Lung (tissue), 11 donors: ENCODE measurements at regions not wholly inside any gene's neighbourhood (a gene's known extent, or its start where the extent isn't known, plus 50 kb on each side); places are given as distances from the start of the nearest gene placed in this dataset.

Experiments used
- ATAC-seq: fragments of 200-7000 bp; cut with Tn5 transposase; one replicate; pipeline ENCODE4 v1.9.1; 2020; ENCODE audit warnings: moderate number of reproducible peaks; ENCODE audit not compliant: insufficient read depth, low FRiP score
- DNase-seq, 3 donors: peaks; one replicate each; pipeline ENCODE4 v3.0.0-alpha.2; 2013 to 2017
- H3K27ac ChIP-seq, 2 donors: one replicate each; pipeline ENCODE4 v1.5.1; 2013; ENCODE audit warnings: mild to moderate bottlenecking in 2 of 2, moderate library complexity in 2 of 2, control low read depth in 1 of 2, inconsistent platforms in 1 of 2, low read depth in 1 of 2, low read length in 1 of 2
- H3K27me3 ChIP-seq, 3 donors: one replicate each; pipeline ENCODE4 v1.5.1; 2013; ENCODE audit warnings: low read length in 2 of 3; ENCODE audit not compliant: control insufficient read depth in 3 of 3, insufficient read depth in 3 of 3
- H3K36me3 ChIP-seq, 4 donors: one replicate each; pipeline ENCODE4 v1.5.1; 2013; ENCODE audit warnings: low read length in 4 of 4, mild to moderate bottlenecking in 1 of 4, moderate library complexity in 1 of 4; ENCODE audit not compliant: control insufficient read depth in 4 of 4, insufficient read depth in 4 of 4
- H3K4me1 ChIP-seq, 5 donors: one replicate each; pipeline ENCODE4 v1.5.1; 2013; ENCODE audit warnings: low read length in 5 of 5, mild to moderate bottlenecking in 2 of 5, moderate library complexity in 1 of 5; ENCODE audit not compliant: control insufficient read depth in 5 of 5, insufficient read depth in 5 of 5
- H3K4me3 ChIP-seq: one replicate; pipeline ENCODE4 v1.5.1; 2013; ENCODE audit warnings: mild to moderate bottlenecking, control low read depth, moderate library complexity
- H3K9ac ChIP-seq, 2 donors: one replicate each; pipeline ENCODE4 v1.5.1; 2013; ENCODE audit warnings: low read length in 2 of 2, control low read depth in 1 of 2; ENCODE audit not compliant: insufficient read depth in 1 of 2
- H3K9me3 ChIP-seq, 4 donors: one replicate each; pipeline ENCODE4 v1.5.1; 2013; ENCODE audit warnings: low read length in 3 of 4, mild to moderate bottlenecking in 1 of 4, moderate library complexity in 1 of 4; ENCODE audit not compliant: control insufficient read depth in 4 of 4, insufficient read depth in 3 of 4
- WGBS, 2 donors: extraction: QIAGEN DNeasy Blood & Tissue Kit; methylation state at CpG; one replicate each; pipeline ENCODE4 v1.1.7; 2013; 5-methylcytosine and 5-hydroxymethylcytosine counted together
- TF ChIP-seq, protein P1 (sequence below): IDR thresholded peaks from 2 replicates; pipeline ENCODE4 v1.5.1; 2012; ENCODE audit warnings: mild to moderate bottlenecking; ENCODE audit errors: control extremely low read depth, extremely low read depth
- donor health status: control.
- donor health status: control.
- donor health status: Bipolar disorder and iron deficiency.
- donor health status: healthy.
- donor health status: DM: yes; HTN: yes; CAD: no.

DNA sequence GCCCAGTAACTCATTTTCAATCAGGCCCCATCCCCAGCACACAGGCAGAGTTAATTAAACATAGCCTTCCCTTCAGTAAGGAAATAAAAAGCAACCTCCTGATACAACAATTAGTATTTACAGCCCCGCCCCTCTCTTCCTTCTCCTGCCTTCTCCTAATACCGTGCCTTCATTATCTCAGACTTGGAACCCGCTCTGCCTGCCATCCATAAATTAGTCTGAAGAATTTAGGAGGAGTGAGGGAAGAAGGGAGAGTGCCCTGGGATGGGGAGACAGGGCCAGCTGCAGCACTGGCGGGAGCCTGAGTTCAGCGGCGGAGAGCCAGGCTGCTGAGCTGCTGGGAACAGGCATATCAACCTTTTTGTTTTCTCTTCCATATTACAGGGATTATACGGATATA lies 172.8 kb downstream of the ACTL8 start:
- no peak overlapping the region for H3K9ac ChIP-seq
- no peak overlapping the region for H3K27ac ChIP-seq
- H3K4me3 ChIP-seq, result no peak overlapping the region
- ATAC-seq (no peak), DNase-seq (no peak)
- peaks cover 0 to 15% (median 0%) of the 10 kb centered on the region in 4 donors for H3K9me3 ChIP-seq
- no peaks in the 10 kb centered on the region for H3K36me3 ChIP-seq
- H3K4me1 ChIP-seq, result no peaks in the 10 kb centered on the region
- TF ChIP-seq, protein P1, sequence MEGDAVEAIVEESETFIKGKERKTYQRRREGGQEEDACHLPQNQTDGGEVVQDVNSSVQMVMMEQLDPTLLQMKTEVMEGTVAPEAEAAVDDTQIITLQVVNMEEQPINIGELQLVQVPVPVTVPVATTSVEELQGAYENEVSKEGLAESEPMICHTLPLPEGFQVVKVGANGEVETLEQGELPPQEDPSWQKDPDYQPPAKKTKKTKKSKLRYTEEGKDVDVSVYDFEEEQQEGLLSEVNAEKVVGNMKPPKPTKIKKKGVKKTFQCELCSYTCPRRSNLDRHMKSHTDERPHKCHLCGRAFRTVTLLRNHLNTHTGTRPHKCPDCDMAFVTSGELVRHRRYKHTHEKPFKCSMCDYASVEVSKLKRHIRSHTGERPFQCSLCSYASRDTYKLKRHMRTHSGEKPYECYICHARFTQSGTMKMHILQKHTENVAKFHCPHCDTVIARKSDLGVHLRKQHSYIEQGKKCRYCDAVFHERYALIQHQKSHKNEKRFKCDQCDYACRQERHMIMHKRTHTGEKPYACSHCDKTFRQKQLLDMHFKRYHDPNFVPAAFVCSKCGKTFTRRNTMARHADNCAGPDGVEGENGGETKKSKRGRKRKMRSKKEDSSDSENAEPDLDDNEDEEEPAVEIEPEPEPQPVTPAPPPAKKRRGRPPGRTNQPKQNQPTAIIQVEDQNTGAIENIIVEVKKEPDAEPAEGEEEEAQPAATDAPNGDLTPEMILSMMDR, result no peak
- H3K27me3 ChIP-seq, result peaks cover 0 to 7% (median 7%) of the 10 kb centered on the region in 3 donors
- WGBS, 2 donors, result 54 to 60% methylated on average over 7 of the region's 7 CpGs

DNA sequence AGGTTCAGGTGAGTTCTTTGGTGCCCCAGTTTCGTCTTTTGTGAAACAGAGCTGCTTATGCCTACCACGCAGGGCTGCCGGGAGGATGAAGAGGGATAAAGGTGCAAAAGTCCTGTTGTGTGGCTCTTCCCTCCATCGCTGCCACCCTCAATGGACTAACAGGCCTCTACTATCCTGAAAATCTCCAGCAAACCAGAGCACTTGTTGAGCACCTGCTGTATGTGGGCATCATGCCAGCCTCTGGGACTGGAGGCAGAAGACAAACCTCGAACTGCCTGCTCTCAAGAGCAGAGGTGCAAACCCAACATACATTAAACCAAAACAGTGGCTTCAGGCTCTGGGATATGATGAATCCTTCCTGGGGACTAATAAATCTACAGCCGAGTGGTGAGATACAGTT lies 174.1 kb downstream of the ACTL8 start:
- WGBS, 2 donors, result 80 to 81% methylated on average over 6 of the region's 6 CpGs
- H3K9me3 ChIP-seq, result peaks cover 0 to 18% (median 0%) of the 10 kb centered on the region in 4 donors
- no peak overlapping the region for H3K27ac ChIP-seq
- no peak overlapping the region for H3K9ac ChIP-seq
- TF ChIP-seq, protein P1, result no peak
- DNase-seq (no peak), ATAC-seq (no peak)
- H3K36me3 ChIP-seq, result no peaks in the 10 kb centered on the region
- no peak overlapping the region for H3K4me3 ChIP-seq
- no peaks in the 10 kb centered on the region for H3K4me1 ChIP-seq
- peaks cover 0 to 7% (median 0%) of the 10 kb centered on the region in 3 donors for H3K27me3 ChIP-seq

DNA sequence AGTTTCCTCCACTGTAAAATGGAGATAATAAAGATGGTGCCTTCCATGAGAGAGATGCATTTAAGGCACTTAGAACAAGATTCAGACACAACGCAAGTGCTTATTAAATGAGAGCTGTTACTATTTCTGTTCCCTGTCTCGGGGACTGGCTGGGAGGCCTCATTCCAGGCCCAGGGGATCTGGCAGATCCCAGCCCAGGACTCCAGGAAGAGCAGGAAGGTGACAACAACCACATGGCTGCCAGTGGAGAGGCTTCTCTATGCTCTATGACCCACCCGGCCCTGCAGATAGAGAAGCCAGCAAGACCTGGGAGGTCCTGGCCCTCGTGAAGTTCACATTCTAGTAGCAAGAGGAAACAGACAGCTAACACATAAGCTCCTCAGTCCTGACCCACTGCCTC lies 175.5 kb downstream of the ACTL8 start:
- no peak for DNase-seq
- peaks cover 0 to 7% (median 0%) of the 10 kb centered on the region in 3 donors for H3K27me3 ChIP-seq

More for the DNA sequence above, 175.5 kb downstream of the ACTL8 start:
- H3K4me3 ChIP-seq, result no peak overlapping the region
- 53 to 69% methylated on average over 4 of the region's 4 CpGs for WGBS, 2 donors
- H3K9me3 ChIP-seq, result peaks cover 0 to 15% (median 0%) of the 10 kb centered on the region in 4 donors
- no peaks in the 10 kb centered on the region for H3K36me3 ChIP-seq
- H3K27ac ChIP-seq, result no peak overlapping the region
- TF ChIP-seq, protein P1, result no peak
- no peaks in the 10 kb centered on the region for H3K4me1 ChIP-seq
- no peak overlapping the region for H3K9ac ChIP-seq
- ATAC-seq, result no peak
